ENCODE measurements at regions not wholly inside any gene's neighbourhood (a gene's known extent, or its start where the extent isn't known, plus 50 kb on each side); places are given as distances from the start of the nearest gene placed in this dataset.

GRCh38 chr20:54820392-54820791 is 345.0 kb downstream of the DOK5 start:
- H3K9ac ChIP-seq (ENCODE audit: low read depth, low read length, poor library complexity, severe bottlenecking) = no peak overlapping the region
- H3K4me2 ChIP-seq (ENCODE audit: low read depth, low read length, poor library complexity, severe bottlenecking) = no peak overlapping the region
- TF ChIP-seq EZH2phosphoT487 (IDR thresholded peaks at IDR 0.05; ENCODE audit: borderline replicate concordance) = no peak
- TF ChIP-seq, protein P1, sequence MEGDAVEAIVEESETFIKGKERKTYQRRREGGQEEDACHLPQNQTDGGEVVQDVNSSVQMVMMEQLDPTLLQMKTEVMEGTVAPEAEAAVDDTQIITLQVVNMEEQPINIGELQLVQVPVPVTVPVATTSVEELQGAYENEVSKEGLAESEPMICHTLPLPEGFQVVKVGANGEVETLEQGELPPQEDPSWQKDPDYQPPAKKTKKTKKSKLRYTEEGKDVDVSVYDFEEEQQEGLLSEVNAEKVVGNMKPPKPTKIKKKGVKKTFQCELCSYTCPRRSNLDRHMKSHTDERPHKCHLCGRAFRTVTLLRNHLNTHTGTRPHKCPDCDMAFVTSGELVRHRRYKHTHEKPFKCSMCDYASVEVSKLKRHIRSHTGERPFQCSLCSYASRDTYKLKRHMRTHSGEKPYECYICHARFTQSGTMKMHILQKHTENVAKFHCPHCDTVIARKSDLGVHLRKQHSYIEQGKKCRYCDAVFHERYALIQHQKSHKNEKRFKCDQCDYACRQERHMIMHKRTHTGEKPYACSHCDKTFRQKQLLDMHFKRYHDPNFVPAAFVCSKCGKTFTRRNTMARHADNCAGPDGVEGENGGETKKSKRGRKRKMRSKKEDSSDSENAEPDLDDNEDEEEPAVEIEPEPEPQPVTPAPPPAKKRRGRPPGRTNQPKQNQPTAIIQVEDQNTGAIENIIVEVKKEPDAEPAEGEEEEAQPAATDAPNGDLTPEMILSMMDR (conservative IDR thresholded peaks at IDR 0.05; ENCODE audit: low read length) = no peak
- H3K79me2 ChIP-seq (ENCODE audit: insufficient read depth, low read length) = no peaks in the 10 kb centered on the region
- no peaks in the 10 kb centered on the region for H3K9me3 ChIP-seq (ENCODE audit: insufficient read depth, low read depth, low read length)
- H3K4me1 ChIP-seq (ENCODE audit: insufficient read depth, low read length, poor library complexity, severe bottlenecking) = no peaks in the 10 kb centered on the region
- H3K27me3 ChIP-seq (ENCODE audit: insufficient read depth, low read length, poor library complexity, severe bottlenecking) = no peaks in the 10 kb centered on the region
- no peaks in the 10 kb centered on the region for H3F3A ChIP-seq (ENCODE audit: low read depth)
- no peaks in the 10 kb centered on the region for H3K36me3 ChIP-seq (ENCODE audit: insufficient read depth, low read length)
- H4K20me1 ChIP-seq (ENCODE audit: insufficient read depth, low read length, poor library complexity, severe bottlenecking) = no peaks in the 10 kb centered on the region
- H3K4me3 ChIP-seq (ENCODE audit: low read length, poor library complexity, severe bottlenecking) = no peak overlapping the region
- H3K9me2 ChIP-seq (replicated peaks; ENCODE audit: low read depth, low read length) = no peaks in the 10 kb centered on the region
- H2AFZ ChIP-seq (ENCODE audit: low read length) = no peak overlapping the region

DNA sequence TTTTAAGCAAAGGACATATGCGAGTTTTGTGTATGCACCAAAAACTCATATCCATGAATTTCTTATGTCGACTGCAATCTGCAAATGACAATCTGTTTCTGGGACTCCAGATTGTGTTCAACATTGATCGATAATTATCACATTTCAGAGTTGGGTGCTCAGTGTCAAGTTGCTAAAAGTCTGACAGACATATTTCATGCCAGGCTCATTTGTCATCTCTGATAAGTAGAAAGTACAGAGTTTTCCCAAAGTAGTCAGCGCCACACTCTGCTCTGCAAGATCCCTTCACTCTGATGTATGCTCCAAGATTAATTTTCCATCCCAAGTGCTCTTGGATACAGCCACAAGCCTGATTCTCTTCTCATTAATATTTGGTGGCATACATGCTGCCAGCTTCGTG is 331.1 kb downstream of the DOK5 start:
- Histone ChIP-seq H3K9me3 (ENCODE audit: insufficient read depth, low read depth, low read length) (no peaks in the 10 kb centered on the region), H4K20me1 (ENCODE audit: insufficient read depth, low read length, poor library complexity, severe bottlenecking) (no peaks in the 10 kb centered on the region), H3K4me3 (ENCODE audit: low read length, poor library complexity, severe bottlenecking) (no peak overlapping the region), H3K36me3 (ENCODE audit: insufficient read depth, low read length) (no peaks in the 10 kb centered on the region), H3K27me3 (ENCODE audit: insufficient read depth, low read length, poor library complexity, severe bottlenecking) (no peaks in the 10 kb centered on the region), H3K4me2 (ENCODE audit: low read depth, low read length, poor library complexity, severe bottlenecking) (no peak overlapping the region), H2AFZ (ENCODE audit: low read length) (no peak overlapping the region), H3K9ac (ENCODE audit: low read depth, low read length, poor library complexity, severe bottlenecking) (no peak overlapping the region), H3F3A (ENCODE audit: low read depth) (no peaks in the 10 kb centered on the region), H3K9me2 (replicated peaks; ENCODE audit: low read depth, low read length) (no peaks in the 10 kb centered on the region), H3K4me1 (ENCODE audit: insufficient read depth, low read length, poor library complexity, severe bottlenecking) (no peaks in the 10 kb centered on the region), H3K79me2 (ENCODE audit: insufficient read depth, low read length) (no peaks in the 10 kb centered on the region)
- TF ChIP-seq, protein P1 (conservative IDR thresholded peaks at IDR 0.05; ENCODE audit: low read length) = no peak

DNA sequence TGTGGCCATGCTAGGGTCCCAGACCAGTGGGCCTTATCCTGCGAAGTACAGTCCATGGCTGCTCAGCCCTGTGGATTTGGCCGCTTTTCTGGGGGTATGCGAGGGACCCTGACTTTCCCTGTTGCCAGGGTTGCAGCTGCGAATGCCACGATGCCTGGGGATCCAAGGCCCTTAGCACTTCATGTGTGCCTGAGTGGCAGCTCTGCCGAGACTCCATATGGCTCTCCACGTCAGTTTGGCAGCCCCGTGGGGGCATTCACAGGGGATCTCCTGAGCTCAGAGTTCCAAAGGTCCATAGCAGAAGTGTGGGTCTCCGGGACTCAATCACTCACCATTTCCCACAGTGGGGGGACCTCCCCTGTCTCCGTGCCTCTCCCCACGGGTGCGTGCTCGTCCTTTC is 319.5 kb downstream of the DOK5 start:
- no peaks in the 10 kb centered on the region for H3K36me3 ChIP-seq (ENCODE audit: insufficient read depth, low read length)
- no peaks in the 10 kb centered on the region for H3K4me1 ChIP-seq (ENCODE audit: insufficient read depth, low read length, poor library complexity, severe bottlenecking)
- no peak overlapping the region for H3K4me3 ChIP-seq (ENCODE audit: low read length, poor library complexity, severe bottlenecking)
- TF ChIP-seq, protein P1 (conservative IDR thresholded peaks at IDR 0.05; ENCODE audit: low read length) = no peak
- TF ChIP-seq EZH2phosphoT487 (IDR thresholded peaks at IDR 0.05; ENCODE audit: borderline replicate concordance) = no peak
- H3K4me2 ChIP-seq (ENCODE audit: low read depth, low read length, poor library complexity, severe bottlenecking) = no peak overlapping the region
- H3K9ac ChIP-seq (ENCODE audit: low read depth, low read length, poor library complexity, severe bottlenecking) = no peak overlapping the region
- H3F3A ChIP-seq (ENCODE audit: low read depth) = no peaks in the 10 kb centered on the region
- H3K9me2 ChIP-seq (replicated peaks; ENCODE audit: low read depth, low read length) = no peaks in the 10 kb centered on the region
- no peaks in the 10 kb centered on the region for H4K20me1 ChIP-seq (ENCODE audit: insufficient read depth, low read length, poor library complexity, severe bottlenecking)
- no peaks in the 10 kb centered on the region for H3K79me2 ChIP-seq (ENCODE audit: insufficient read depth, low read length)
- no peaks in the 10 kb centered on the region for H3K27me3 ChIP-seq (ENCODE audit: insufficient read depth, low read length, poor library complexity, severe bottlenecking)
- no peak overlapping the region for H2AFZ ChIP-seq (ENCODE audit: low read length)
- no peaks in the 10 kb centered on the region for H3K9me3 ChIP-seq (ENCODE audit: insufficient read depth, low read depth, low read length)
